Endodermal cell (in vitro differentiated cells): ENCODE measurements at regions not wholly inside any gene's neighbourhood (a gene's known extent, or its start where the extent isn't known, plus 50 kb on each side); places are given as distances from the start of the nearest gene placed in this dataset.

Experiments
- DNase-seq: peaks from one replicate; pipeline ENCODE4 v3.0.0-alpha.2; 2017
- H3K27ac ChIP-seq: 2 replicates; pipeline ENCODE4 v1.5.1; 2013; ENCODE audit warnings: mild to moderate bottlenecking, low read depth, low read length, moderate library complexity
- H3K27me3 ChIP-seq: 2 replicates; pipeline ENCODE4 v1.6.1; 2013; ENCODE audit warnings: mild to moderate bottlenecking, low read length, moderate library complexity; ENCODE audit not compliant: insufficient read depth, control insufficient read depth, poor library complexity, severe bottlenecking
- H3K36me3 ChIP-seq: 2 replicates; pipeline ENCODE4 v1.7.0; 2013; ENCODE audit warnings: mild to moderate bottlenecking, low read length, moderate library complexity; ENCODE audit not compliant: control insufficient read depth, insufficient read depth
- H3K4me1 ChIP-seq: one replicate; pipeline ENCODE4 v1.7.0; 2013; ENCODE audit warnings: low read length; ENCODE audit not compliant: control insufficient read depth, insufficient read depth
- H3K4me3 ChIP-seq: 2 replicates; pipeline ENCODE4 v1.5.1; 2013; ENCODE audit warnings: mild to moderate bottlenecking, low read length, moderate library complexity
- H3K9ac ChIP-seq: 2 replicates; pipeline ENCODE4 v1.6.1; 2013; ENCODE audit warnings: mild to moderate bottlenecking, low read length, moderate library complexity; ENCODE audit not compliant: poor library complexity, severe bottlenecking; ENCODE audit errors: extremely low read depth
- H3K9me3 ChIP-seq: 2 replicates; pipeline ENCODE4 v1.6.1; 2013; ENCODE audit warnings: mild to moderate bottlenecking, low read length, moderate library complexity; ENCODE audit not compliant: control insufficient read depth
- H3K27ac Mint-ChIP-seq: 2 replicates; pipeline ENCODE4 v1.8.0; 2020; ENCODE audit warnings: mixed read lengths
- H3K27me3 Mint-ChIP-seq: 2 replicates; pipeline ENCODE4 v1.8.0; 2021; ENCODE audit warnings: mild to moderate bottlenecking, mixed read lengths; ENCODE audit not compliant: insufficient read depth
- H3K36me3 Mint-ChIP-seq: 2 replicates; pipeline ENCODE4 v1.8.0; 2020; ENCODE audit warnings: low read depth, mixed read lengths
- H3K4me1 Mint-ChIP-seq: 2 replicates; pipeline ENCODE4 v1.8.0; 2020; ENCODE audit warnings: mixed read lengths
- H3K4me3 Mint-ChIP-seq: 2 replicates; pipeline ENCODE4 v1.8.0; 2020; ENCODE audit warnings: mild to moderate bottlenecking, moderate library complexity, mixed read lengths
- H3K9me3 Mint-ChIP-seq: 2 replicates; pipeline ENCODE4 v1.8.0; 2020; ENCODE audit warnings: mild to moderate bottlenecking, mixed read lengths
- CTCF ChIP-seq: fragments of 200-600 bp; sonication (generic); conservative IDR thresholded peaks from 2 replicates; pipeline ENCODE4 v1.5.0; 2021; ENCODE audit warnings: antibody characterized with exemption, mild to moderate bottlenecking
- whole genome bisulfite sequencing, 2 experiments: methylation state at CpG; one replicate each; pipeline versions ENCODE4 v1.1.5 to v1.1.7; 2013; ENCODE audit warnings: missing lambda C conversion rate in 2 of 2, mixed read lengths in 1 of 2; ENCODE audit not compliant: insufficient coverage in 1 of 2, insufficient read length in 1 of 2; 5-methylcytosine and 5-hydroxymethylcytosine counted together

GRCh38 chr21:38984568-38984967 is 178.8 kb downstream of the ETS2 start:
- H3K27me3 ChIP-seq, result no peaks in the 10 kb centered on the region
- H3K4me3 ChIP-seq, result no peak overlapping the region
- DNase-seq, result no peak
- no peaks in the 10 kb centered on the region for H3K36me3 ChIP-seq
- H3K4me1 Mint-ChIP-seq, result peaks cover 63% of the 10 kb centered on the region
- peaks cover 2% of the 10 kb centered on the region for H3K9me3 Mint-ChIP-seq
- H3K27ac Mint-ChIP-seq, result no peak overlapping the region
- no peak overlapping the region for H3K27ac ChIP-seq
- H3K36me3 Mint-ChIP-seq, result no peaks in the 10 kb centered on the region
- peaks cover 8% of the 10 kb centered on the region for H3K9me3 ChIP-seq
- no peak overlapping the region for H3K9ac ChIP-seq
- WGBS, 2 experiments, result 91% methylated on average over 3 of the region's 4 CpGs
- no peak overlapping the region for H3K4me3 Mint-ChIP-seq
- peaks cover 3% of the 10 kb centered on the region for H3K27me3 Mint-ChIP-seq
- peaks cover 37% of the 10 kb centered on the region for H3K4me1 ChIP-seq
- no peak for TF ChIP-seq CTCF

DNA sequence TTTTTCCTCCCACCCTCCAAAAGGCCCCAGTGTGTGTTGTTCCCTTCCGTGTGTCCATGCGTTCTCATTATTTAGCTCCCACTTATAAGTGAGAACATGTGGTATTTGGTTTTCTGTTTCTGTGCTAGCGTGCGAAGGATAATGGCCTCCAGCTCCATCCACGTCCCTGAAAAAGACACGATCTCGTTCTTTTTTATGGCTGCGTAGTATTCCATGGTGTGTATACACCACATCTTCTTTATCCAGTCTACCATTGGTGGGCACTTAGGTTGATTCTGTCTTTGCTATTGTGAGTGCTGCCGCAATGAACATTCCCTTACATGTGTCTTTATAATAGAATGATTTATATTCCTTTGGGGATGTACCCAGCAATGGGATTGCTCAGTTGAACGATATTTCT is 177.8 kb downstream of the ETS2 start:
- H3K4me3 Mint-ChIP-seq, result no peak overlapping the region
- H3K27me3 Mint-ChIP-seq, result peaks cover 3% of the 10 kb centered on the region
- Histone ChIP-seq H3K27ac (no peak overlapping the region), H3K4me3 (no peak overlapping the region), H3K27me3 (no peaks in the 10 kb centered on the region), H3K36me3 (no peaks in the 10 kb centered on the region), H3K4me1 (peaks cover 36% of the 10 kb centered on the region), H3K9me3 (peaks cover 8% of the 10 kb centered on the region), H3K9ac (no peak overlapping the region)
- H3K36me3 Mint-ChIP-seq, result no peaks in the 10 kb centered on the region
- H3K9me3 Mint-ChIP-seq, result peaks cover 2% of the 10 kb centered on the region
- TF ChIP-seq CTCF, result no peak
- H3K4me1 Mint-ChIP-seq, result peaks cover 62% of the 10 kb centered on the region
- 81 to 92% methylated on average over 8 to 10 of the region's 10 CpGs for WGBS, 2 experiments
- no peak for DNase-seq
- H3K27ac Mint-ChIP-seq, result no peak overlapping the region

DNA sequence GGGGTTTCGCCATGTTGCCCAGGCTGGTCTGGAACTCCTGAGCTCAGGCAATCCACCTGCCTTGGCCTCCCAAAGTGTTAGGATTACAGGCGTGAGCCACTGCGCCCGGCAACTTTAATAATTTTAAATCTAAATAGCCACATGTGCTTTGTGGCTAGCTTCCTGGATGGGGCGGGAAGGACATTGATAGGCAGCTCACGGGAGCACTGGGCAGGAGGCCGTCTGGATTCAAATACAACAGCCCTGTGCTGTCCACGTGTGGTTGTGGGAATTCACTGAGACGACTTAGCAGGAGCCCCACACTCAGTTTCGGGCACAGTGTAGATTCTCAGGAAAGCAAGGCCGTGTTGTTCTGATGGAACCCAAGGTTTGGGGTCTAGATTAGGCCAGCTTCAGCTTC is 177.1 kb downstream of the ETS2 start:
- no peak overlapping the region for H3K9ac ChIP-seq
- peaks cover 8% of the 10 kb centered on the region for H3K9me3 ChIP-seq
- no peaks in the 10 kb centered on the region for H3K36me3 ChIP-seq
- Mint-ChIP-seq H3K27ac (no peak overlapping the region), H3K4me3 (no peak overlapping the region), H3K4me1 (peaks cover 56% of the 10 kb centered on the region), H3K27me3 (peaks cover 3% of the 10 kb centered on the region), H3K36me3 (no peaks in the 10 kb centered on the region), H3K9me3 (peaks cover 2% of the 10 kb centered on the region)
- no peaks in the 10 kb centered on the region for H3K27me3 ChIP-seq
- H3K4me1 ChIP-seq, result peaks cover 32% of the 10 kb centered on the region
- 93 to 94% methylated on average over 9 to 11 of the region's 11 CpGs for WGBS, 2 experiments
- no peak for TF ChIP-seq CTCF
- DNase-seq, result no peak
- no peak overlapping the region for H3K27ac ChIP-seq
- H3K4me3 ChIP-seq, result no peak overlapping the region
